Transverse colon (tissue), 4 donors: ENCODE measurements at regions not wholly inside any gene's neighbourhood (a gene's known extent, or its start where the extent isn't known, plus 50 kb on each side); places are given as distances from the start of the nearest gene placed in this dataset.

ENCODE experiments used
- CTCF ChIP-seq, 5 experiments: fragments of 200-600 bp in 3 of 5; fragments of 450-650 bp in 2 of 5; sonication (generic) in 3 of 5; IDR thresholded peaks; 1 replicate in 2 of 5; 2 replicates in 3 of 5; pipeline ENCODE4 v1.5.1; 2016 to 2017; ENCODE audit warnings: antibody characterized with exemption in 5 of 5, inconsistent platforms in 3 of 5, mild to moderate bottlenecking in 2 of 5, moderate library complexity in 1 of 5
- POLR2AphosphoS5 ChIP-seq, 3 donors: sonication (generic); formaldehyde crosslinking; IDR thresholded peaks; one replicate each; pipeline ENCODE4 v1.6.1; 2016; ENCODE audit warnings: antibody characterized with exemption in 3 of 3

GRCh38 chr14:38128640-38129039 lies 79.1 kb upstream of the SSTR1 start:
- TF ChIP-seq CTCF (IDR thresholded peaks at IDR 0.05) (no peak), POLR2AphosphoS5 (IDR thresholded peaks at IDR 0.05) (no peak)
